22Rv1 (cell line): ENCODE measurements at regions not wholly inside any gene's neighbourhood (a gene's known extent, or its start where the extent isn't known, plus 50 kb on each side); places are given as distances from the start of the nearest gene placed in this dataset.

Experiments
- H3K27ac ChIP-seq: fragments of 450-650 bp; 2 replicates; pipeline ENCODE4 v1.5.1; 2017
- CTCF ChIP-seq: fragments of 450-650 bp; IDR thresholded peaks from 2 replicates; pipeline ENCODE4 v1.5.1; 2017; ENCODE audit warnings: mild to moderate bottlenecking
- ZFX ChIP-seq: fragments of 450-650 bp; IDR thresholded peaks from 2 replicates; pipeline ENCODE4 v1.6.1; 2017; ENCODE audit warnings: antibody characterized with exemption, borderline replicate concordance

GRCh38 chr14:32004300-32004699 lies 72.8 kb upstream of the ARHGAP5 start:
- H3K27ac ChIP-seq, result no peak overlapping the region
- TF ChIP-seq ZFX (no peak), CTCF (no peak)

- no peak overlapping the region for H3K27ac ChIP-seq
- TF ChIP-seq ZFX, result no peak
Measured at GRCh38 chr14:32005628-32006027, 71.5 kb upstream of the ARHGAP5 start.

DNA sequence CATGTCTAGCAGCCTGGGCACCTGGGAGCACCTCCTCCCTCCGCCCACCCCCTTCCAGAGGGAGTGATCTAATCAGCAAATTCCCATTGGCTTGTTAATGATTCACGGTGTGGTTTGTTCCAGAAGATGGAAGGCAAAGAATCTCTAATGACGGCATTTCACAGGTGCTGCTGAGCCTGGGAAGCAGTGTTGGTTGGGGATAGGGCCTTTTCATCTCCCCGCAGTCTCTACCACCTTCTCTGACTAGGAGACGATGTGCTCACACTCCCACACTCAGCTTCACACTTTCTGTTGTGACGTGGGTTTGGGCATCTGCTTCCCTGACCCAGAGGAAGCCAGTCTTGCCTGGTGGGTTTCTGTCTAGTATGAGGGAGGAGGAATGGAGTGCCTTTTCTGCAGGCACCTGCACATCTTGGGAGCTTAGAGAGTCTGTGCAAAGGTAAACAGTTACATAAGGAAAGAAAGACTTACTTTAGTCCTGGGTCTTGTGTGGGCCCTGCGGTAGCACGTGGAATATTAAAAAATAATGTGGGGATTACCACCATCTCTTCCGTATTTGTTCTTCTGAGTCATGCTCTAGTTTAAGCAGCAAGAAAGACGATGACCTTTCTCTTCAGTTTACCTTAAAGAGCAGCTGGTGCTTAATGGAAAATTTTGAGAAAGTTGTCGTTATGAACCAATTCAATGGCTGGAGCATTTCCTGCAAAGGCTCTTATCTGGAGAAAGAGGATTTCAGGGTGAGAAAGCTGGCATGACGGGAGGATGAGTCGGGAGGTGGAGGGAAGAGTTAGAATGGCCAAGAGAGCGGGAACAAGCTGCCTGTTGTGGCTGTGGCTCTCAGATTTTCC lies 70.6 kb upstream of the ARHGAP5 start:
- TF ChIP-seq ZFX (no peak), CTCF (no peak)
- H3K27ac ChIP-seq, result no peak overlapping the region

DNA sequence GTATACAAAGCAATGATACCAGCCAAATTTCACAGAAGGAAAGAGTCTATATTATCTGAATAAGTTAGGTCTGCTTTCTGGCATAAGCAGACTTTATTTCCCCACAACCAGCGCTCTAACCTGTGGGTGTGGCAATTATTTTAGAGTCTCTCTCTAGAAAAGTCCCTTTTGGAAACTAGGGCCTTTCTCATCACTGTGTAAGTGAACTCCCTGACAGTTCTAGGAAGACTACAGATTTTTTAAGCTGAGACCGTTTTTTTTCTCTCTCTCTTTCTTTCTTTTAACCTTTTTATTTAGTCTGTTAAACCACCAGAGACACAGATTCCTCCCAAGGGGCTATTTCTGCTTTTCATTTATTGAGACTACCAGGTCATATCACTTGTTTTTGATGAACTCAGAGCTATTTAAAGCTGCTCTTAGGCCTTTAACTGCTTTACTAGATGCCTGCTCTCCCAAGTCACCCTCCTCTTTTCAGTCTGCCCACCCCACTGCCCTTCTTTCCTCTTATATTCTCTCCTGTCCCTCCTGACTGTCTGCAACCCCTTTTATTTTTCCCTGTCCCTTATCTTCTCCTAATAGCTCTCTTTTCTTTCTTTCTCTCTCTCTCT lies 69.2 kb upstream of the ARHGAP5 start:
- no peak overlapping the region for H3K27ac ChIP-seq
- no peak for TF ChIP-seq CTCF
- no peak for TF ChIP-seq ZFX

DNA sequence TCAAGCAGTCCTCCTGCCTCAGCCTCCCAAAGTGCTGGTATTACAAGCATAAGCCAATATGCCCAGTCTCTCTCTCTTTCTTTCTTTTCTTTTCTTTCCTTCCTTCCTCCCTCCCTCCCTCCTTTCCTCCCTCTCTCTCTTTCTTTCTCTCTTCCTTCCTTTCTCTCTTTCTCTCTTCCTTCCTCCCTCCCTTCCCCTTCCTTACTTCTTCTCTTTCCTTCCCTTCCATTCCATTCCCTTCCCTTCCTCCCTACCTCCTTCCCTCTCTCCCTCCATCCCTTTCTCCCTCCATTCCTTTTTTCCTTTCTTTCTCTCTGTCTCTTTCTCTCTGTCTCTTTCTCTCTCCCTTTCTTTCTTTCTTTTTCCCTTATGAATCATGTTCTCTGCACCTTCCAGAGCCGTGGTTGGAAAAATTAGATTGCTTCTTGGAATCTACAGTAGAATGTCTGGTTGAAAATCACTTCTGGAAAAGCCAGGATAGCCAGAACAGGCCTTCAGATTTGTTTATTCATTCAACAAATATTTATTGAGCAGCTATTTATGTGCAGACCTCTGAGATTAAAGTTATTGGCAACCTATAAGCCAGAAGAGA lies 68.4 kb upstream of the ARHGAP5 start:
- H3K27ac ChIP-seq, result no peak overlapping the region
- no peak for TF ChIP-seq ZFX
- no peak for TF ChIP-seq CTCF

DNA sequence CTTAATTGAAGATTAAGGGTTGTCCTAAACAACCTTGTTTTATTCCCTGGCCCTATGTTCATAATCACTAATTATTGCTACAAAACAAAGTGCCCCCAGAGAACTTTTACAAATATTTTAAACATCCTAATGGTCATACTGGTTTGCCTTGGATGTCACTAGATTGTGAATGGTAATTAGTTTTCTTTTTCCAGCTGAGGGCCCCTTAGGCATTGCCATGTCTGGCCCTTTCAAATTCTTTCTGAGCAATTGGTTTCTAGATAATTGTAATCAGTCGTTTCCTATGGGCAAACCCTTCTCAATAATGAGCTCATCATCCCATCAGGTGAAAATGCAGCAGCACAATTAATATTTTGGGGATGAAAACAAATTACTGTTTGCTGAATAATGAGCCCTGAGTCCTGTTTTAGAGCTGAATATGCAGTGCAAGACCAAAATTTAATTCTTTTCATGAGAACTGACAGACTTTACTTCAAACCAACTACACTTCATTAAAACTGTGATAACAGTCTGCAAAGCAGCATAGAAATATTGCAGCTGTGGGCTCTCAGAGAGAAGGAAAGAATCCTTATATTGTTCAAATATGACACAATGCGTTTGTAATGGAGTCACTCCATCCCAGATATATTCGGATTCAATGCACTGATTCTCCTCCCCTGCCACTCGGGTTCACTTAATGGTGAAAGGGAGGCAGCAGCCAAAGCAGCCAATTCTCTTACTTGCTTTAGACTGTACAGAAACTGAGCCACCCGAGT lies 67.7 kb upstream of the ARHGAP5 start:
- TF ChIP-seq CTCF, result no peak
- TF ChIP-seq ZFX, result no peak
- no peak overlapping the region for H3K27ac ChIP-seq

DNA sequence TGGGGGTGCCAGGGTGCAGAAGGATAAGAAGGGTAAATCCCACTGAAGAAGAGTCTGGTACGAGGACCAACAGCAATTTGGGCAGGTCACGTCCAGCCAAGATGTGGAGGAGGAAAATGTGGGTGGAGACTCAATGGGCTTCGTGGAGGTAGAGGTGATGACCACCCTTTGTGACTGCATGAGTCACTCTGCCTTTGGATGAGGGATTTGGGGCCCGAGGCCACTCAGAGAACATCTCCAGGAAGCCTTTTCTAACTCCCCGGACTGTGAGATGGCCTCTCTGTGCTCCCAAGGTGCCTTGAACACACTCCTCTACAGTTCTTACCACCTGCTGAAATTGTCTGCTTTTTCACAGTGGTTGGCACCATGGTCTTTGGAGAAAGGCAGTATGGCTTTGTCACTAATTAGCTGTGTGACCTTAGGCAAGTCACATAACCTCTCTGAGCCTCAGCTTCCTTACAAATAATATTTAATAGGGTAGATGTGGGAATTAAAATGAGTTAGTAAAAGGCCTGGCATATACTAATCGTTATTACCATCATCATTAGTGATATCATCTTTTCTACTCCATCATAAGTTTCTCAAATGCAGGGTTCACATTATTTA lies 67.0 kb upstream of the ARHGAP5 start:
- TF ChIP-seq ZFX (no peak), CTCF (no peak)
- H3K27ac ChIP-seq, result no peak overlapping the region
